PC-3 (cell line): ENCODE measurements at regions not wholly inside any gene's neighbourhood (a gene's known extent, or its start where the extent isn't known, plus 50 kb on each side); places are given as distances from the start of the nearest gene placed in this dataset.

Source experiments
- ATAC-seq: fragments of 200-7000 bp; cut with Tn5 transposase; 2 replicates; pipeline ENCODE4 v1.9.1; 2020; ENCODE audit warnings: mild to moderate bottlenecking, moderate library complexity
- BruUV-seq: library from RNA; stranded (reverse); fragments of 400-500 nt; replicated peaks from 2 replicates; lab custom pipeline; 2021; lab: Mats Ljungman, UMichigan
- CTCF ChIA-PET: fragments of 300-600 bp; sonication (Branson Sonifier 250); formaldehyde crosslinking; loops from one replicate; lab custom pipeline; 2022; ENCODE audit warnings: antibody characterized with exemption; lab: Charles Lee
- POLR2A ChIA-PET: fragments of 300-600 bp; sonication (Branson Sonifier 250); formaldehyde crosslinking; loops from one replicate; lab custom pipeline; 2022; ENCODE audit warnings: antibody characterized with exemption; ENCODE audit not compliant: unreplicated experiment; lab: Charles Lee
- DNase-seq: peaks from one replicate; pipeline ENCODE4 v3.0.0-alpha.2; 2015
- H2AFZ ChIP-seq: fragments of 300-600 bp; sonication (generic); 2 replicates; pipeline ENCODE4 v1.6.0; 2016; ENCODE audit warnings: antibody characterized with exemption, low read length
- H3F3A ChIP-seq: fragments of 300-600 bp; sonication (generic); one replicate; pipeline ENCODE4 v1.6.0; 2017; ENCODE audit warnings: antibody characterized with exemption, low read length, control low read depth, mild to moderate bottlenecking; ENCODE audit not compliant: unreplicated experiment
- H3K27ac ChIP-seq: fragments of 300-600 bp; sonication (generic); 2 replicates; pipeline ENCODE4 v1.5.1; 2016; ENCODE audit warnings: mild to moderate bottlenecking, low read length
- H3K27me3 ChIP-seq: fragments of 300-600 bp; sonication (generic); 2 replicates; pipeline ENCODE4 v1.6.1; 2016; ENCODE audit warnings: low read length, mixed read lengths
- H3K36me3 ChIP-seq: fragments of 300-600 bp; sonication (generic); 2 replicates; pipeline ENCODE4 v1.6.1; 2016; ENCODE audit warnings: low read depth, mixed run types, low read length, mixed read lengths
- H3K4me1 ChIP-seq: fragments of 300-600 bp; sonication (generic); 2 replicates; pipeline ENCODE4 v1.5.1; 2016; ENCODE audit warnings: low read length; ENCODE audit not compliant: insufficient read depth
- H3K4me2 ChIP-seq: fragments of 300-600 bp; sonication (generic); 2 replicates; pipeline ENCODE4 v1.6.0; 2016; ENCODE audit warnings: low read length
- H3K4me3 ChIP-seq: fragments of 300-600 bp; sonication (generic); 2 replicates; pipeline ENCODE4 v1.5.1; 2016; ENCODE audit warnings: mild to moderate bottlenecking, low read length, mixed read lengths
- H3K79me2 ChIP-seq: fragments of 300-600 bp; sonication (generic); 2 replicates; pipeline ENCODE4 v1.6.1; 2017; ENCODE audit warnings: low read length, mixed read lengths
- H3K9ac ChIP-seq: fragments of 300-600 bp; sonication (generic); 2 replicates; pipeline ENCODE4 v1.6.0; 2016; ENCODE audit warnings: mild to moderate bottlenecking, low read length
- H3K9me2 ChIP-seq: fragments of 300-600 bp; sonication (generic); replicated peaks from 2 replicates; pipeline ENCODE4 v1.6.1; 2016; ENCODE audit warnings: mixed run types, low read length, mixed read lengths
- H3K9me3 ChIP-seq: fragments of 300-600 bp; sonication (generic); 2 replicates; pipeline ENCODE4 v1.6.1; 2016; ENCODE audit warnings: low read length, mixed read lengths
- H4K20me1 ChIP-seq: fragments of 300-600 bp; sonication (generic); 2 replicates; pipeline ENCODE4 v1.6.1; 2016; ENCODE audit warnings: low read length, mixed read lengths
- EZH2 ChIP-seq: fragments of 300-600 bp; sonication (generic); IDR thresholded peaks from one replicate; pipeline ENCODE4 v1.6.1; 2017; ENCODE audit warnings: antibody characterized with exemption, mild to moderate bottlenecking, low read length; ENCODE audit not compliant: unreplicated experiment
- EZH2phosphoT487 ChIP-seq: fragments of 300-600 bp; sonication (generic); IDR thresholded peaks from 2 replicates; pipeline ENCODE4 v1.6.1; 2018; ENCODE audit warnings: mild to moderate bottlenecking, antibody characterized with exemption, low read length, borderline replicate concordance
- intact Hi-C: fragments of 100-400 bp; cut with micrococcal nuclease; formaldehyde crosslinking; loops from 2 replicates; pipeline ENCODE4 v1.9.0; 2023
- TF ChIP-seq, protein P1 (sequence below): fragments of 300-600 bp; sonication (generic); conservative IDR thresholded peaks from 2 replicates; pipeline ENCODE4 v1.5.1; 2017; ENCODE audit warnings: antibody characterized with exemption, low read depth, mild to moderate bottlenecking, low read length

DNA sequence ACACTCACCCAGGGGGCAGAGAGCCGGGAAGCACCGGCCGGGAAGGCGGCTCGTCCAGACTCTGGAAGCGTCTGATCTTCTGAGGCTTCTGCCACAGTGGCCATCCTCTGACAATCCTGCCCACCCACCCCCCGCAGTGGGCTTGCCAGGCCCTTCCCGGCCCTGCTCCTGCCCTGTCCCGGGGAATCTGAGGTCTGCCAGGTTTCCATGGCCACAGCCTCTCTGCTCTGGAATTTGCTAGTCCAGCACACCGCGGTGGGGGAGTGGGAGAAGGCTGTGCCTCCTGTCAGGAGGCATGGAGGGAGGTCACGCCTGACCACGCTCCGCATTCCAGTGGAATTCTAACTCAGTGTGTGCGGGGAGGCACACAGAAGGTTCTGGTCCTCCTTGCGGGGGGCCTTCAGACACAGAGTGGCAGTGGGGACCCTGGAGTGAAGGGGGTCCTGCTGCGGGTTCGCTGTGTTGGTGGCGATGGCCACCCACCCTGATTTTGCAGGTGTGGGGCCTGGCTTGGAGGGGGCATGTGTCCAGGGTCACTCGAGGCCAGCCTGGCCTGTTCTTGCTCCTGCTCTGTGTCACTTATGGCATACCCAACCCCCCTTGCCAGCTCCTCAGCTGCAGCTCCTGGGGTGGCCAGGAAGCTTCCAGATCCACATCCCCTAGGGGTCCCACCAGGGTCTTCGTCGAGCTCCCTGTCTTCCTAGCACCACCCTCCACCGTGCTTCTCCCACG lies 55.6 kb upstream of the ADRA2C start:
- Histone ChIP-seq H3K4me3 (no peak overlapping the region), H3K9me2 (no peaks in the 10 kb centered on the region), H3K4me2 (no peak overlapping the region), H3K79me2 (no peaks in the 10 kb centered on the region), H4K20me1 (no peaks in the 10 kb centered on the region), H3F3A (no peaks in the 10 kb centered on the region), H2AFZ (no peak overlapping the region), H3K27me3 (peaks cover 26% of the 10 kb centered on the region), H3K27ac (no peak overlapping the region), H3K36me3 (no peaks in the 10 kb centered on the region), H3K4me1 (no peaks in the 10 kb centered on the region), H3K9me3 (no peaks in the 10 kb centered on the region), H3K9ac (no peak overlapping the region)
- DNase-seq: no peak
- no peak for ATAC-seq
- ChIA-PET CTCF (no interaction called here), POLR2A (no interaction called here)
- intact Hi-C loops: no loop called here
- BruUV-seq: no TSS peak
- TF ChIP-seq, protein P1, sequence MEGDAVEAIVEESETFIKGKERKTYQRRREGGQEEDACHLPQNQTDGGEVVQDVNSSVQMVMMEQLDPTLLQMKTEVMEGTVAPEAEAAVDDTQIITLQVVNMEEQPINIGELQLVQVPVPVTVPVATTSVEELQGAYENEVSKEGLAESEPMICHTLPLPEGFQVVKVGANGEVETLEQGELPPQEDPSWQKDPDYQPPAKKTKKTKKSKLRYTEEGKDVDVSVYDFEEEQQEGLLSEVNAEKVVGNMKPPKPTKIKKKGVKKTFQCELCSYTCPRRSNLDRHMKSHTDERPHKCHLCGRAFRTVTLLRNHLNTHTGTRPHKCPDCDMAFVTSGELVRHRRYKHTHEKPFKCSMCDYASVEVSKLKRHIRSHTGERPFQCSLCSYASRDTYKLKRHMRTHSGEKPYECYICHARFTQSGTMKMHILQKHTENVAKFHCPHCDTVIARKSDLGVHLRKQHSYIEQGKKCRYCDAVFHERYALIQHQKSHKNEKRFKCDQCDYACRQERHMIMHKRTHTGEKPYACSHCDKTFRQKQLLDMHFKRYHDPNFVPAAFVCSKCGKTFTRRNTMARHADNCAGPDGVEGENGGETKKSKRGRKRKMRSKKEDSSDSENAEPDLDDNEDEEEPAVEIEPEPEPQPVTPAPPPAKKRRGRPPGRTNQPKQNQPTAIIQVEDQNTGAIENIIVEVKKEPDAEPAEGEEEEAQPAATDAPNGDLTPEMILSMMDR: no peak
- TF ChIP-seq EZH2 (no peak), EZH2phosphoT487 (no peak)

DNA sequence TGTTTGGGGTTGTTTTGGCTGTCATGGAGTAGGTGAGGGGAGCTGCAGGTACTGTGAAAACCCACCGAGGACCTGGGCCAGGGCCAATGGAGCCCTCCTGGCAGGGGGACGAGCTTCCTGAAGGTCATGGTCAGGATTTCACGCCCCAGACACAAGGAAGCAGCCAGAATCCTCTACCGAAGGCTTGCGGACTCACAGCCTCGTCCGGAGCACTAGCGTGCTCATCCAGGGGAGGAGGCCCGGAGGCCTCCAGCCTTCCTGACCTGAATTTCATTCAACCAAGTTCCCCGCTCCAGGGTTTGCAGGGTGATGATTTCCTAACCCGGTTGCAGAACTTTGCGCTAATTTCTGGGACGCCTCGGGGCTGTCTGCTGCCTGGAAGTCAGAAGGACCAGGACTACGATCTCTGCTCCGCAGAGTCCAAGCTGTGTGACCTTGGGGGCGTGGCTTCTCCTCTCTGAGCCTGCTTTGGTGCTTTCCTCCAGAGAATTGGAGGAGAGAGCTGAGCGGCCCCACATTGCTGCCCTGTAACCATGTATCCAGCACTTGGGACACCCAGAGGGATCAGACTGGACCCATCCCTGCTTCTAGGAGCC lies 56.2 kb upstream of the ADRA2C start:
- no peak overlapping the region for H3K27ac ChIP-seq
- no peak overlapping the region for H3K4me3 ChIP-seq
- no peaks in the 10 kb centered on the region for H3F3A ChIP-seq
- TF ChIP-seq, protein P1: no peak
- TF ChIP-seq EZH2phosphoT487 (no peak), EZH2 (no peak)
- no peaks in the 10 kb centered on the region for H3K9me3 ChIP-seq
- ATAC-seq (no peak), DNase-seq (no peak)
- H3K27me3 ChIP-seq: peaks cover 32% of the 10 kb centered on the region
- BruUV-seq: no TSS peak
- no peak overlapping the region for H2AFZ ChIP-seq
- H3K36me3 ChIP-seq: no peaks in the 10 kb centered on the region
- H3K4me2 ChIP-seq: no peak overlapping the region
- no peaks in the 10 kb centered on the region for H3K9me2 ChIP-seq
- ChIA-PET CTCF (no interaction called here), POLR2A (no interaction called here)
- no peaks in the 10 kb centered on the region for H4K20me1 ChIP-seq
- H3K79me2 ChIP-seq: no peaks in the 10 kb centered on the region
- intact Hi-C loops: no loop called here
- H3K4me1 ChIP-seq: no peaks in the 10 kb centered on the region
- no peak overlapping the region for H3K9ac ChIP-seq

GRCh38 chr4:3709061-3709845 lies 56.9 kb upstream of the ADRA2C start:
- Histone ChIP-seq H3K27me3 (peaks cover 39% of the 10 kb centered on the region), H4K20me1 (no peaks in the 10 kb centered on the region), H3K36me3 (no peaks in the 10 kb centered on the region), H3K4me3 (no peak overlapping the region), H3K27ac (no peak overlapping the region), H3K9me3 (no peaks in the 10 kb centered on the region), H3K4me2 (no peak overlapping the region), H3F3A (no peaks in the 10 kb centered on the region), H3K79me2 (no peaks in the 10 kb centered on the region), H3K4me1 (no peaks in the 10 kb centered on the region), H3K9ac (no peak overlapping the region), H3K9me2 (no peaks in the 10 kb centered on the region), H2AFZ (no peak overlapping the region)
- ATAC-seq (no peak), DNase-seq (no peak)
- ChIA-PET POLR2A (no interaction called here), CTCF (no interaction called here)
- intact Hi-C loops: no loop called here
- BruUV-seq: no TSS peak
- TF ChIP-seq, protein P1: no peak
- no peak for TF ChIP-seq EZH2phosphoT487
